D721Med (cell line): ENCODE measurements at regions not wholly inside any gene's neighbourhood (a gene's known extent, or its start where the extent isn't known, plus 50 kb on each side); places are given as distances from the start of the nearest gene placed in this dataset.

ENCODE experiments used
- DNase-seq: peaks from one replicate; pipeline ENCODE4 v3.0.0; 2011; ENCODE audit warnings: low spot score; ENCODE audit not compliant: insufficient read length
- FAIRE-seq: peaks from 2 replicates; lab custom pipeline; 2011; peaks lifted over from hg19 to GRCh38; lab: Jason Lieb, UNC
- TF ChIP-seq, protein P1 (sequence below): IDR thresholded peaks from 2 replicates; pipeline ENCODE4 v1.5.1; 2012; ENCODE audit warnings: mild to moderate bottlenecking, control low read depth; ENCODE audit not compliant: insufficient read depth; ENCODE audit errors: missing control alignments

DNA sequence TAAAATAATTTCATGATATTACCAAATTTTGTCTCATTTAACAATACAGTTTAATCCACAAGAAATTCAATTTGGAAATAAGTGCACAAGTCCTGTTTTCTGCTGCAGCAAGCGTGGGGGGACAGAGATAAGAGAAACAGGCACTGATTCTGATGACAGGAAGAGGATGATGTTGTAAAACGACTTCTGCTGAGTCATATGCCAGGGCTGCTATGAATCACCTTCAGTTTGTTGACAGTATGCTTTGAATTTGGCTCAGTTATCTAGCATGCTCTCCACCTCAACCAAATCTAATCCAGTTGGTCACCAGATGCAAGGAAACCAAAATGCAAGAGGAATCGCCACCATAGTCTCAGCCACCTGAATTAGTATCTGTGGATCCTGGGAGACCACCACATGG is 244.1 kb upstream of the MON1B start:
- TF ChIP-seq, protein P1, sequence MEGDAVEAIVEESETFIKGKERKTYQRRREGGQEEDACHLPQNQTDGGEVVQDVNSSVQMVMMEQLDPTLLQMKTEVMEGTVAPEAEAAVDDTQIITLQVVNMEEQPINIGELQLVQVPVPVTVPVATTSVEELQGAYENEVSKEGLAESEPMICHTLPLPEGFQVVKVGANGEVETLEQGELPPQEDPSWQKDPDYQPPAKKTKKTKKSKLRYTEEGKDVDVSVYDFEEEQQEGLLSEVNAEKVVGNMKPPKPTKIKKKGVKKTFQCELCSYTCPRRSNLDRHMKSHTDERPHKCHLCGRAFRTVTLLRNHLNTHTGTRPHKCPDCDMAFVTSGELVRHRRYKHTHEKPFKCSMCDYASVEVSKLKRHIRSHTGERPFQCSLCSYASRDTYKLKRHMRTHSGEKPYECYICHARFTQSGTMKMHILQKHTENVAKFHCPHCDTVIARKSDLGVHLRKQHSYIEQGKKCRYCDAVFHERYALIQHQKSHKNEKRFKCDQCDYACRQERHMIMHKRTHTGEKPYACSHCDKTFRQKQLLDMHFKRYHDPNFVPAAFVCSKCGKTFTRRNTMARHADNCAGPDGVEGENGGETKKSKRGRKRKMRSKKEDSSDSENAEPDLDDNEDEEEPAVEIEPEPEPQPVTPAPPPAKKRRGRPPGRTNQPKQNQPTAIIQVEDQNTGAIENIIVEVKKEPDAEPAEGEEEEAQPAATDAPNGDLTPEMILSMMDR: no peak
- FAIRE-seq (no peak), DNase-seq (no peak)

DNA sequence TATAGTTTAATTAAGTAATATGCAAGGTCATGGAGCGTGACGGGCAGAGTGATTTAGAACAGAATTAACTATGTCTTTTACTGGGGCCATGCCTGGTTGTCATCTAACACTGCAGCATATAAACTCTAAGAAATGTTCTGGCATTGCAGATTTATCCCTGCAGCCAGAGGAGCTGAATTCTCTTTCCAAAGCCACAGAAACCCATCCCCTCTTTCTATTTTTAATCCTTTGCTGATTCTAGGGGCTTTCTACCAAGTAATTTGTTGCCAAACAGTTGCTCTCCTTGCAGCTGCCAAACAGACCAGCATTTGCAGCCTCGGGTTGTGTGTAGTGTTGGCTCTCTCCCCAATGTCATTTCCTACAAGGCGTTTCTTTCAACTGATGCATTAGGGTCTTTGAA is 243.2 kb upstream of the MON1B start:
- TF ChIP-seq, protein P1: no peak
- no peak for DNase-seq
- no peak for FAIRE-seq

DNA sequence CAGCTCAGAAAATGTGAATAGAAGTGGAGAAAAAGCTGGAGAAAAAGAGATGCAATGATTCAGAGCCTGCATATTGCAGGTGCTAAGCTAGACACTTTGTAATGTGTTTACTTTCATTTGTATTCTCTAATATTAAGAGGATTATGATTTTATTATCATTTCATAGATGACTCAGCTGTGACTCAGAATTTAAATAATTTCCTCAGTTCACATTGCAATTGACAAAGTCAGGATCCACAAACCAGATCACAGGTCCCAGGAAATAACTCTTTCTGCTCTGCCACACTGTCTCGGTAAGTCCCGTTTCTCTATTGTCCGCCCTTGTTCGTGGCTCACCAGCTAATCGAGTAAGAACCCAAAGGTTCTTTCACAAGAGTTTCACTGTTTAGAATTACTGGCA is 235.4 kb upstream of the MON1B start:
- TF ChIP-seq, protein P1: no peak
- DNase-seq (no peak), FAIRE-seq (no peak)

DNA sequence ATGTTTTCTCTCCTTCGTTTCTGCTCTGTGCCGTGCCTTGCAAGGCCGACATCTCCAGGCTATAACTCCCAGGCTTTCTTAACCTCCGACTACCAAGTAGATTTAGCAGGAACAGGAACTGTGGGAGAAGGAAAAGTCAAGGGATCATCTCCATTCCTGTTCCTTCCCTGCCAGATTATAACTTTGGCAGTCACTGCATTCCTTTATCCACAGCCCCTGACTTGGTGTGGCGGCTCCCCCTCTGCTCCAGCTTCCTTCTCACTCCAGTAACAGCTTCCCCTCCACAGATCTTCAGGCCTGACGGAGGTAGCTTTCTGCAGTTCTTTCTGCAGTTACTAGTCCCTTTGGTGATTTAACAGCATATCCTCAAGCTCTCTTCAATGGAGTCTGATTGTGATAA is 234.6 kb upstream of the MON1B start:
- no peak for FAIRE-seq
- DNase-seq: no peak
- TF ChIP-seq, protein P1: no peak

DNA sequence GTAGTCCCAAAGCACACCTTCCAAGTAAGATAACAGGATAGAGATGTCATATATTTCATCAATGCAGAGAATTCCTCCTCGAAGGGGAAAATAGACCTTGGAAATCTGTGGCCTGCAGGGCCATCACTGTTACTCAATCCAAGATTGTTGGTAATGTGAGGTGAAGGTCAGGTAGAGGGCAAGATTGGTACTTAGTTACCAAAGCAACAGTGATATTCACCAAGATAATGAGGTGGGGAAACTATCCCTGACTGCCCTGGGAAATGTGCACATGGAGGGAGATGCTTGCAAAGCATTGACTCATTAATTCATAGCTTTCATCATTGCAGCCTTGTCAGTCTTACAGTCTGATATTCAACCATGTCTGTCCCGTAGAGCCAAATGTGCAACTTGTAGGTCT is 234.1 kb upstream of the MON1B start:
- no peak for FAIRE-seq
- TF ChIP-seq, protein P1: no peak

DNA sequence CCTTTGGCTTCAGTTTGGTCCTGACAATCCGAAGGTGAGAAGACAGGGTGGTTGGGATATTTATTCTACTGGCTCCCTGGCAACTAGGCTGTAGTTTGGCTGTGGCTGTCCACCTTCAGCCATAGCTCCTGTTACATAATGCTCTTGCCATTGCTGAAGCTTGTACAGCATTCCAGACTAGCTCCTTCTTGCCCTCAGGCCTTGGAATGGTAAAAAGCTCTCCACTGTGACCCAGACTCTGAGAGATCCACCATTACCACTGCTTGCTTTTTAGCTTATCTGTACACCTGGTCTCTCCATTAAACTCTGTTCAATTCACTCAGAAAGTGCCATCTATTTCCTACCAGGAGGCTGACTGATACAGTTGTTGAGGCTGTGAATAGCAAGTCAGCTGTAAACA is 231.8 kb upstream of the MON1B start:
- FAIRE-seq (no peak), DNase-seq (no peak)
- TF ChIP-seq, protein P1: no peak

More for the DNA sequence above, 234.1 kb upstream of the MON1B start:
- no peak for DNase-seq

DNA sequence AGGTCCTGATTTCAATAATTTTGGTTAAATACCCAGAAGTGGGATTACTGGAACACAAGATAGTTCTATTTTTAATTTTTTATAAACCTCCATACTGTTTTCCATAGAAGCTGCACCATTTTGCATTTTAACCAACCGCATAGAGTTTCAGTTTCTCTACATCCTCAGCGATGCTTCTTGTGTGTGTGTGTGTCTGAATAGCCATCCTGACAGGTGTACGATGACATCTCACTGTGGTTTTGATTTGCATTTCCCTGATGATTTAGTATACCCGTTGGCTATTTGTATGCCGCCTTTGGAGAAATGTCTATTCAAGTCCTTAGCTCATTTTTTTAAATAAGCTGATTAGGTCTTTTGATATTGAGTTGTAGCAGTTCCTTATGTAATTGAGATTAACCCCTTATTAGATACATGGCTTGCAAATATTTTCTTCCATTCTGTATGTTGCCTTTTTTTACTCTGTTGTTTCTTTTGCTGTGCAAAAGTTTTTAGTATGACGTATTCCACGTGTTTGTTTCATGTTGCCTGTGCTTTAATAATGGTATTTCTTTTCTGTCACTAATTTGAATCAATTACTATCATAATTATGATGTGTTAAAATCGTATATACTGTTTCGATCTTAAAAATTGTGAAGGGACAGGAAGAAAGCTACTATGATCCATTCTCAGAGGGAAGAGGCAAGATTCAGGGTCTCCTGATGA is 227.2 kb upstream of the MON1B start:
- FAIRE-seq: no peak
- TF ChIP-seq, protein P1: no peak
- DNase-seq: no peak
